ENCODE measurements at regions not wholly inside any gene's neighbourhood (a gene's known extent, or its start where the extent isn't known, plus 50 kb on each side); places are given as distances from the start of the nearest gene placed in this dataset.

DNA sequence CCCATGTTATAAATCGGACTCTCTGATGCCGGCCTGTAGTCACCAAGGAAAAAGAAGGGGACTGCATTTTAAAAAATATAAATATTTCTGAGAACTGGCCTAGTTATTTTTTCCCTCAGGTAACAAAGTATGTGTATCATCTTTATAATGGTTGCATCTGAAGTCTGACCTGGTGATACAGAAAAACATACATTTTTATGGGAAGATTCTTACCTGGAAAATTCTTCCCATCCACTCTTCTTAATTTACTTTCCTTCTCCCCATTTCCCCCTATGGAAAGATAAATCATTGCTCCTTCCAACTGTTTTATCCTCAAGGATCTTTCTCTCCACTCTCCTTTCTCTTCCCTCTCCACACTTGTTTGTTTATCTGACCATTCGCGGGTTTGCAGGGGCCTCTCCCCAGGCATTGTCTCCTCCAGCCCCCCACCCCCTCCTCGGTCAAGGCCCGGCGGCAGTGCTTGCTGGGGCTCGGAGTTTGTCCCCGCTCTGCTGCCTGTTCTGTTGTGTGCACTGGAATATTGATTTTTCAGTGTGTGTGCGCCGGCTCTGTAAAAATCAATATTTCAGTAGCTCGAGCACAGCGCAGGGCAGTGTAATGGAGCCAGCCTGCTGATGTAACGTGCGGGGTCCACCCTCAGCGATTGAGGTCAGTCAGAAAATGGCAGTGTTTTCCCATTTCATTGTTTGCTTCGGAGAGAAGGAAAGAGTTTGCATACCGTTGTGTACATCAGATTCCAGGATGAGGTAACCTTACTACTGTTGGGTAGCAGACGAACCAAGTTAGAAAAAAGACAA is 199.5 kb upstream of the NFE2L3 start:
- no peak overlapping the region for H3K4me3 ChIP-seq (ENCODE audit: low read depth, low read length)
- H3K36me3 ChIP-seq (replicated peaks), result no peaks in the 10 kb centered on the region
- in situ Hi-C loops (cut with HindIII; ENCODE audit: low pct_ligation_motif_present, low sequenced_read_pairs), result no loop called here
- peaks cover 25% of the 10 kb centered on the region for H3K27me3 ChIP-seq (replicated peaks)
- no peak overlapping the region for H3K27ac ChIP-seq
- TF ChIP-seq, protein P1, sequence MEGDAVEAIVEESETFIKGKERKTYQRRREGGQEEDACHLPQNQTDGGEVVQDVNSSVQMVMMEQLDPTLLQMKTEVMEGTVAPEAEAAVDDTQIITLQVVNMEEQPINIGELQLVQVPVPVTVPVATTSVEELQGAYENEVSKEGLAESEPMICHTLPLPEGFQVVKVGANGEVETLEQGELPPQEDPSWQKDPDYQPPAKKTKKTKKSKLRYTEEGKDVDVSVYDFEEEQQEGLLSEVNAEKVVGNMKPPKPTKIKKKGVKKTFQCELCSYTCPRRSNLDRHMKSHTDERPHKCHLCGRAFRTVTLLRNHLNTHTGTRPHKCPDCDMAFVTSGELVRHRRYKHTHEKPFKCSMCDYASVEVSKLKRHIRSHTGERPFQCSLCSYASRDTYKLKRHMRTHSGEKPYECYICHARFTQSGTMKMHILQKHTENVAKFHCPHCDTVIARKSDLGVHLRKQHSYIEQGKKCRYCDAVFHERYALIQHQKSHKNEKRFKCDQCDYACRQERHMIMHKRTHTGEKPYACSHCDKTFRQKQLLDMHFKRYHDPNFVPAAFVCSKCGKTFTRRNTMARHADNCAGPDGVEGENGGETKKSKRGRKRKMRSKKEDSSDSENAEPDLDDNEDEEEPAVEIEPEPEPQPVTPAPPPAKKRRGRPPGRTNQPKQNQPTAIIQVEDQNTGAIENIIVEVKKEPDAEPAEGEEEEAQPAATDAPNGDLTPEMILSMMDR (IDR thresholded peaks at IDR 0.05; ENCODE audit: low read depth, low read length, missing control alignments), result no peak
- DNase-seq, result no peak

- H3K36me3 ChIP-seq (replicated peaks), result no peaks in the 10 kb centered on the region
- DNase-seq, result no peak
- H3K27me3 ChIP-seq (replicated peaks), result peaks cover 22% of the 10 kb centered on the region
- TF ChIP-seq, protein P1 (IDR thresholded peaks at IDR 0.05; ENCODE audit: low read depth, low read length, missing control alignments), result no peak
- H3K27ac ChIP-seq, result no peak overlapping the region
- no peak overlapping the region for H3K4me3 ChIP-seq (ENCODE audit: low read depth, low read length)
- in situ Hi-C loops (cut with HindIII; ENCODE audit: low pct_ligation_motif_present, low sequenced_read_pairs), result no loop called here
These were observed 198.1 kb upstream of the NFE2L3 start for GRCh38 chr7:25953859-25954258.

DNA sequence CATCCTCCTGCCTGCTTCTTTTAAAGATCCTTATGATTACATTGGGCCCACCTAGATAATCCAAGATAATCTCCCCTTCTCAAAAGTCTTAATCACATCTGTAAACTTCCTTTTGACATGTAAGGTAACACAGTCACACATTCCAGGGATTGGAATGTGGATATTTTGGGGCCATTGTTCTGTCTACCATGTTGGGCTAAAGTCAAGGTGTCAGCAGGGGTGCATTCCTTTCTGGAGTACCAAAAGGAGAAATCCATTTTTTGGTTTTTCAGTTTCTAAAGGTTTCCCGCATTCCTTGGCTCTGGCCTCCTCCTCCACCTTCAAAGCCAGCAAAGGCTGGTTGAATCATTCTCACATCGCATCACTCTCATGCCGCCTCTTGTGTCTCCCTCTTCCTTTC is 197.6 kb upstream of the NFE2L3 start:
- no peak for DNase-seq
- H3K4me3 ChIP-seq (ENCODE audit: low read depth, low read length), result no peak overlapping the region
- TF ChIP-seq, protein P1 (IDR thresholded peaks at IDR 0.05; ENCODE audit: low read depth, low read length, missing control alignments), result no peak
- no peaks in the 10 kb centered on the region for H3K36me3 ChIP-seq (replicated peaks)
- in situ Hi-C loops (cut with HindIII; ENCODE audit: low pct_ligation_motif_present, low sequenced_read_pairs), result no loop called here
- no peak overlapping the region for H3K27ac ChIP-seq
- peaks cover 16% of the 10 kb centered on the region for H3K27me3 ChIP-seq (replicated peaks)

- in situ Hi-C loops (cut with HindIII; ENCODE audit: low pct_ligation_motif_present, low sequenced_read_pairs), result no loop called here
- no peak for DNase-seq
- Histone ChIP-seq H3K4me3 (ENCODE audit: low read depth, low read length) (no peak overlapping the region), H3K27ac (no peak overlapping the region), H3K36me3 (replicated peaks) (no peaks in the 10 kb centered on the region), H3K27me3 (replicated peaks) (no peaks in the 10 kb centered on the region)
- TF ChIP-seq, protein P1 (IDR thresholded peaks at IDR 0.05; ENCODE audit: low read depth, low read length, missing control alignments), result no peak
These were observed 192.7 kb upstream of the NFE2L3 start for GRCh38 chr7:25959168-25959734.

DNA sequence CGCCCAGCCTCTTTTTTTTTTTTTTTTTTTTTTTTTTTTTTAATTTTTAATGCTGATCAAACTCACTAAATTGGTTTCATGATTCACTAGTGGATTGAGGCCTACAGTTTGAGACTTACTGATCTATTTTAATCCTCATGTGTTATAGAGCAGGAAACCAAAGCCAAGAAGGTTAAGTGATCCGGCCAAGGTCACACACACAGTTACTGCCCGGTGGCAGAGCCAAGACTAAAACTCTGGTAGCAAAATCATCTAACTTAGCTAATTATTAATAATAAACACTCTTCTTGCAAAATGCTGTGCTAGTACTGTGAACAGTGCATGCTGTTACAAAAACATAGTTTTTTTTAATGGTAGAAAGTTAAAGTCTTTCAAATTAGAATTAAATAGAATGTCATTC is 188.3 kb upstream of the NFE2L3 start:
- DNase-seq, result no peak
- in situ Hi-C loops (cut with HindIII; ENCODE audit: low pct_ligation_motif_present, low sequenced_read_pairs), result no loop called here
- Histone ChIP-seq H3K27ac (no peak overlapping the region), H3K27me3 (replicated peaks) (no peaks in the 10 kb centered on the region), H3K36me3 (replicated peaks) (no peaks in the 10 kb centered on the region), H3K4me3 (ENCODE audit: low read depth, low read length) (no peak overlapping the region)
- TF ChIP-seq, protein P1 (IDR thresholded peaks at IDR 0.05; ENCODE audit: low read depth, low read length, missing control alignments), result no peak

Data from brain microvascular endothelial cell (primary cell).